ENCODE measurements at regions not wholly inside any gene's neighbourhood (a gene's known extent, or its start where the extent isn't known, plus 50 kb on each side); places are given as distances from the start of the nearest gene placed in this dataset.

DNA sequence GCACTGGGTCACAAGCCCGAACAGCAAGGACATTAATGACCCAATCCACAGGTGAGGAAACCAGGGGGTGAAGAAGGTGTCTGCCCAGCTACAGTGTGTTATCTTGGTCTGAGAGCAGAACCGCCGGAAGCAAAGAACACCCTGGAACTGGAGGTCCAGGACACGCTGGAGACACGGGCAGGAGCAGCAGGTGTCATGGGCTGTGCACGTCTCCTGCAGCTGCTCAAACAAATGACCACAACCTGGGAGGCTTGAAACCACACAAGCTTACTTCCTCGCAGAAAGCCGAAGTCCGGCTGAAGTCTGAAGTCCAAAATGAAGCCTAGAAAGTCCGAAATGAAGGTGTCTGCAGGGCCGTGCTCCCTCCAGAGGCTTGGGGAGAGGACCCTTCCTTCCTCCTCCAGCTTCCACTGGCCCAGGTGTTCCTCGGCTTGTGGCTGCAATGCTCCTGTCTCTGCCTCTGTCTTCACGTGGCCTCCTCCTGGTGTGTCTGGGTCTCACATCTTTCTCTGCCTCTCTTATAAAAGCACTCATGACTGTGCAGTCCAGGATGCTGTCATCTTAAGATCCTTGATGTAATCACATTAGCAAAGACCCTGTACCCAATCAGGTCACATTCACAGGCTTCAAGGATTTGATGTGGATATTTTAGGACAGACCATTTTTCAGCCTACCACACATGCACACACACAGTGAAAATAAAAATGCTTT is 351.2 kb downstream of the C16orf95 start:
- no peak for TF ChIP-seq CTCF (IDR thresholded peaks at IDR 0.05; ENCODE audit: insufficient read depth, low read depth, low read length)
- no peak for TF ChIP-seq EZH2 (IDR thresholded peaks at IDR 0.05; ENCODE audit: insufficient read depth, low read length)

All from astrocyte (in vitro differentiated cells and primary cell).